SK-N-MC (cell line): ENCODE measurements at regions not wholly inside any gene's neighbourhood (a gene's known extent, or its start where the extent isn't known, plus 50 kb on each side); places are given as distances from the start of the nearest gene placed in this dataset.

Source experiments
- EZH2 ChIP-seq: fragments of 200-600 bp; sonication (generic); IDR thresholded peaks from one replicate; pipeline ENCODE4 v1.6.1; 2017; ENCODE audit warnings: antibody characterized with exemption
- FOXP2 ChIP-seq: optimal IDR thresholded peaks from 2 replicates; pipeline ENCODE3; 2011; ENCODE audit warnings: mild to moderate bottlenecking, moderate library complexity; ENCODE audit not compliant: insufficient read depth; ENCODE audit errors: extremely low read length, control extremely low read depth
- POLR2AphosphoS5 ChIP-seq: IDR thresholded peaks from 2 replicates; pipeline ENCODE4 v1.6.1; 2012; ENCODE audit warnings: mild to moderate bottlenecking, low read depth, low read length, borderline replicate concordance

GRCh38 chr3:34016925-34017587 is 218.6 kb downstream of the PDCD6IP start:
- TF ChIP-seq FOXP2 (no peak), EZH2 (no peak), POLR2AphosphoS5 (no peak; the same call in 1 of the 2 replicates)
